CD1c-positive myeloid dendritic cell (primary cell): ENCODE measurements at regions not wholly inside any gene's neighbourhood (a gene's known extent, or its start where the extent isn't known, plus 50 kb on each side); places are given as distances from the start of the nearest gene placed in this dataset.
"Not testable (repeated sequence)": the region's sequence is repeated elsewhere in the genome, so short reads cannot be mapped to it uniquely, and the experiment has no call there.

ENCODE experiments used
- DNase-seq: peaks from one replicate; pipeline ENCODE4 v3.0.0-alpha.2; 2016; ENCODE audit errors: extremely low spot score

- DNase-seq: no peak
Observed at GRCh38 chr2:144126302-144126701, 393.6 kb downstream of the ZEB2 start.

- no peak for DNase-seq
Observed at GRCh38 chr2:144125751-144126150, 394.2 kb downstream of the ZEB2 start.

GRCh38 chr2:144124882-144125281 is 395.0 kb downstream of the ZEB2 start:
- DNase-seq: no peak

DNA sequence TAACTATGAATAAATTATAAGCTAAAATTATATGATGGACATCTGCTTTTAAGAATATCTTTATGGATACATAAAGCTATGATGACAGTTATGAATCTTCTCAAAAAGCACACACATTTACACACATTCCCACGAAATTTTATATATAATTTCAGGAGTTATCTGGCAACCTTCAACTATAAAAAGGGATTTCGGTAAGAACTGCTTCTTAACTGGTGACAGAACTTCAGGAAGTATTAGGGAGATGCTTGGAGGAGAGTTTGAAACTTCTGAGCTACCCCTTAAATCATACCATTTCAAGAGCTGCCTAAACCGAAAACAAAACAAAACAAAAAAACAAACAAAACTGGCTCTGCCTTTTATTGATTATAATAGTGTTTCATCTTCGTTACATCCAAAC is 399.4 kb downstream of the ZEB2 start:
- no peak for DNase-seq

- DNase-seq: no peak
Observed at GRCh38 chr2:144117086-144117485, 402.8 kb downstream of the ZEB2 start.

GRCh38 chr2:144115739-144116291 is 404.1 kb downstream of the ZEB2 start:
- DNase-seq: no peak

GRCh38 chr2:144114760-144115159 is 405.2 kb downstream of the ZEB2 start:
- DNase-seq: no peak

- no peak for DNase-seq
Observed at GRCh38 chr2:144111437-144111836, 408.5 kb downstream of the ZEB2 start.

GRCh38 chr2:144106104-144106503 is 413.8 kb downstream of the ZEB2 start:
- not testable (repeated sequence) for DNase-seq

- no peak for DNase-seq
Observed at GRCh38 chr2:144102386-144102785, 417.5 kb downstream of the ZEB2 start.

DNA sequence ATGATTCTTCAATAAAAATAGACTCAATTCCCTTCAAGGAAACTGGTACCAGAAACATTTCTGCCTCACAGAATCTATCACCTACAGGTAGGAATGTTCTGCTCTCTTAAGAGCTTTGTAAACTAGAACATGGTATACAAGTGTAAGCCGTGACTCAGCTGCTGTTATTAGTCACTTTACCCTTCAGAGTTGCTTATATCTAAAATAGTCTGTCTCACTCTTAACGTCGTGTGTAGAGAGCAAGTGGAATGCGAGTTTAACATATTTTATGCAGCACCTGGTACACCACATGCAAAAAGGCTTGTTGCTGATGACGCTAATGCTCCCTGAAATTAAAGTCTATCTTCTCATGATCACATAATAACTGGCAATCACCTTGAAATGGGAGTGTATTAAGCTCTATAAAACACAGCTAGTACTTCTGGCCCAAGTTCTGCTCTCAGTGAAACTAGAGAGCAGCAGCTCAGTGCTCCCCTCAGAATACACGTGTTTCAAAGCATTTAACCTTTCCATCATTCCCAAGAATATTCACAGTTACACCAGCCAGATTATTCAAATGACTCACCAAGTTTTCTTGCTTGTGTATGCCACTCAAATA is 420.0 kb downstream of the ZEB2 start:
- DNase-seq: no peak

DNA sequence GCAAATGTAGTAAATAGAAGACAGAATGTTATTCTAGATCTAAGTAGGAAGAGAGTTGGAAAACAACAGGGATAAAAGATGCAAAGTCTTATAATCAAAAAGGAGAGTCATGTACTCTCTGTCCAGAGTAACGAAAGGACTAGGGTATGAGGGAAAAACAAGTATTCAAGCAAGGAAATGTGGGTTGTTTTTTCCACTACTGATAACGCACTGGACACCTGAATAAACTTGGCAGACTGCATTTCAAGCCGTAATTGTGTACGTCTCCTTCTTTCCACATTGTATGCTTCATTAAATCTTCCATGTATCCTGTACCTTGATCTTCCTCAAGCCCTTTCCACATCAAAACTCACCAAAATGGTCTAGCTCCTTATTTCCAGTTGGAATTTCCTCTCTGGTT is 420.6 kb downstream of the ZEB2 start:
- no peak for DNase-seq

GRCh38 chr2:144097440-144098225 is 422.3 kb downstream of the ZEB2 start:
- no peak for DNase-seq

DNA sequence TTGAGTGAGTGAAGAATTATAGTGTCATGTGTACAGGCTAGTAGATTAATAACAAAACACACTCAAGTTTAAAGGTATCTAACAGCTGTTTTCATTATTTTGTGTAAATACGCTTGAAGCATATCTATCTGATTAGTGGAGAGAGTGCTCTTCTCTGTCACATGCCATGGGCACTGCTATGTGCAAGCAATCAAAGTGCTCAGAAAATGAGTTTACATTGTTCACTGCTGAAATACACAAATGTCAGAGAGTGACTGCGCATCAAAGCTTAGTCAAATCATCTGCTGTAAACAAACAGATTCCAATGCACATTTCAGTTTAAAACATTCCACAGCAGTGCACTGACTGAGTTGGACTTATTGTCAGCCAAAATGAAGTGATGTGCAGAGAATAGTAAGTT is 423.4 kb downstream of the ZEB2 start:
- DNase-seq: no peak

- DNase-seq: no peak
Observed at GRCh38 chr2:144094408-144095151, 425.3 kb downstream of the ZEB2 start.

DNA sequence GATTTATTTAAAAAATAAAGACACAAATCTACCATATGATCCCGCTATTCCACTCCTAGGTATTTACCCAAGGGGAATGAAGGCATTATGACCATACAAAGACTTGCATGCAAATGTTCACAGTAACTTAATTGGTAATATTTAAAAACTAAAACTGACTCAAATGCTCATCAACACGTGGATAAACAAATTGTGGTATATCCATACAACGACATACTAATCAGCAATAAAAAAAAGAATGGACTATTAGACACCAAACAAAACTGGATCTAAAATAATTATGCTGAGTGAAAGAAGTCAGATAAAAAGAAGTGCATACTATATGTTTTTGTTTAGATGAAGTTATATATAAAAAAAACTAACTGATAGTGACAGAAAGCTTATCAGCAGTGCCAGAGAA is 428.3 kb downstream of the ZEB2 start:
- no peak for DNase-seq

DNA sequence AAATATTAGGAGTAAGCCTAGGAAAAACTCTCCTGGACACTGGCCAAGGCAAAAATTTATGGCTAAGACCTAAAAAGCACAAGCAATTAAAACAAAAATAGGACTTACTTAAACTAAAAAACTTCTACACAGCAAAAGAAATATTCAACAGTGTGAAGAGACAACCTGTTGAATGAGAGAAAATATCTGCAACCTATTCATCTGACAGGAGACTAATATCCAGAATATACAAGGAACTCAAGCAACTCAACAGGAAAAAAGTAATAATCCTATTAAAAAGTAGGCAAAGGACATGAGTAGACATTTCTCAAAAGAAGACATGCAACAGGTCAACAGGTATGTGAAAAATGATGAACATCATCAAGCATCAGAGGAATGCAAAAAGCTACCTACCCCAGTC is 431.1 kb downstream of the ZEB2 start:
- DNase-seq: no peak

GRCh38 chr2:144086965-144087364 is 433.0 kb downstream of the ZEB2 start:
- DNase-seq: peak; percentile 65

DNA sequence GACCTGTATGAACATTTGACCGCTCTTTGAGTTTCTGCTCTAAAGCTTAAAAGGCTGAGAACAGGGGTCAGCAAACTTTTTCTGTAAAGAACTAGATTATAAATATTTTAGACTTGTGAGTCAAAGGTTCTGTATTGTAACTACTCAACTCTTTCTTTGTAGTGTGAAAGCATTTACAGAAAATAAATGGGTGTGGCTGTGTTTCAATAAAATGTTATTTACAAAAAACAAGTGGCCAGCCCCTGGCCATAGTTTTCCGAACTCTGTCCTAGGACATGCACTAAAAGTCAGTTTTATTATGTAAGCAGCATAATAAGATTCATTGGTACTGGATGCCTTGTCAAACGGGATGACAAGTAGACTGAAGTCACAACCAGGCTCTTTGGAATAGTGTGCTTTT is 434.9 kb downstream of the ZEB2 start:
- no peak for DNase-seq

- DNase-seq: no peak
Observed at GRCh38 chr2:144084114-144084661, 435.7 kb downstream of the ZEB2 start.

GRCh38 chr2:144083211-144083610 is 436.7 kb downstream of the ZEB2 start:
- no peak for DNase-seq

- DNase-seq: no peak
Observed at GRCh38 chr2:144082777-144083176, 437.1 kb downstream of the ZEB2 start.
